H1 (cell line): ENCODE measurements at regions not wholly inside any gene's neighbourhood (a gene's known extent, or its start where the extent isn't known, plus 50 kb on each side); places are given as distances from the start of the nearest gene placed in this dataset.

Source experiments
- CTCF ChIA-PET: fragments of 300-600 bp; sonication (Branson Sonifier 250); formaldehyde crosslinking; loops from one replicate; lab custom pipeline; 2021; ENCODE audit not compliant: partially characterized antibody; lab: Charles Lee
- POLR2A ChIA-PET: fragments of 300-600 bp; sonication (Branson Sonifier 250); formaldehyde crosslinking; loops from one replicate; lab custom pipeline; 2021; ENCODE audit warnings: inconsistent platforms; ENCODE audit not compliant: partially characterized antibody; lab: Charles Lee
- DNase-seq, 2 experiments: peaks; one replicate each; pipeline versions ENCODE4 v3.0.0 to v3.0.0-alpha.2; 2010 to 2022; ENCODE audit warnings: low spot score in 2 of 2, low read depth in 1 of 2, mixed read lengths in 1 of 2
- FAIRE-seq: peaks from 2 replicates; lab custom pipeline; 2011; peaks lifted over from hg19 to GRCh38; lab: Jason Lieb, UNC
- H2AFZ ChIP-seq: 2 replicates; pipeline ENCODE4 v1.8.1; 2012; ENCODE audit warnings: low read length, inconsistent platforms
- H2AK5ac ChIP-seq: 2 replicates; pipeline ENCODE4 v1.6.1; 2013; ENCODE audit warnings: low read depth, low read length
- H2BK120ac ChIP-seq: replicated peaks from 2 replicates; pipeline ENCODE3; 2013; ENCODE audit warnings: low read depth, low read length, inconsistent platforms
- H2BK12ac ChIP-seq: 2 replicates; pipeline ENCODE4 v1.6.1; 2013; ENCODE audit warnings: low read depth, low read length
- H2BK15ac ChIP-seq: 2 replicates; pipeline ENCODE4 v1.6.1; 2013; ENCODE audit warnings: low read length
- H2BK20ac ChIP-seq: 2 replicates; pipeline ENCODE4 v1.6.1; 2013; ENCODE audit warnings: low read length
- H2BK5ac ChIP-seq: 2 replicates; pipeline ENCODE4 v1.6.1; 2013; ENCODE audit warnings: low read depth, low read length
- H3K14ac ChIP-seq: 2 replicates; pipeline ENCODE4 v1.6.1; 2013; ENCODE audit warnings: inconsistent platforms; ENCODE audit not compliant: insufficient read length
- H3K18ac ChIP-seq: 2 replicates; pipeline ENCODE4 v1.6.1; 2013; ENCODE audit warnings: low read length; ENCODE audit errors: extremely low read depth
- H3K23ac ChIP-seq: 2 replicates; pipeline ENCODE4 v1.6.1; 2013; ENCODE audit warnings: inconsistent platforms; ENCODE audit not compliant: insufficient read length
- H3K23me2 ChIP-seq: 2 replicates; pipeline ENCODE4 v1.6.1; 2013; ENCODE audit warnings: low read depth, low read length
- H3K27ac ChIP-seq: 2 replicates; pipeline ENCODE4 v1.6.1; 2011; ENCODE audit warnings: low read depth, low read length, inconsistent platforms
- H3K27me3 ChIP-seq, 4 experiments: replicated peaks in 1 of 4; 1 replicate in 1 of 4; 2 replicates in 3 of 4; pipeline versions ENCODE4 v1.6.1 to v1.8.1; 2011 to 2013; ENCODE audit warnings: low read length in 3 of 4, mild to moderate bottlenecking in 3 of 4, inconsistent platforms in 2 of 4, mixed read lengths in 2 of 4, moderate library complexity in 1 of 4; ENCODE audit not compliant: control insufficient read depth in 3 of 4, insufficient read depth in 3 of 4; ENCODE audit errors: extremely low read depth in 1 of 4
- H3K36me3 ChIP-seq, 4 experiments: 2 replicates each; pipeline versions ENCODE4 v1.6.1 to v1.8.1; 2011 to 2013; ENCODE audit warnings: mild to moderate bottlenecking in 4 of 4, low read length in 3 of 4, moderate library complexity in 2 of 4, control low read depth in 1 of 4, inconsistent platforms in 1 of 4; ENCODE audit not compliant: insufficient read depth in 4 of 4, control insufficient read depth in 2 of 4
- H3K4ac ChIP-seq: replicated peaks from 2 replicates; pipeline ENCODE3; 2013; ENCODE audit warnings: low read length, low read depth, mixed read lengths, inconsistent platforms; ENCODE audit not compliant: insufficient read length
- H3K4me1 ChIP-seq, 4 experiments: replicated peaks in 1 of 4; 1 replicate in 1 of 4; 2 replicates in 3 of 4; pipeline versions ENCODE4 v1.6.1 to v1.8.1; 2011 to 2013; ENCODE audit warnings: low read length in 3 of 4, inconsistent platforms in 2 of 4, mixed read lengths in 1 of 4; ENCODE audit not compliant: insufficient read depth in 4 of 4, control insufficient read depth in 3 of 4
- H3K4me2 ChIP-seq, 2 experiments: 2 replicates each; pipeline versions ENCODE4 v1.6.1 to v1.8.1; 2011 to 2013; ENCODE audit warnings: low read depth in 2 of 2, low read length in 2 of 2, control low read depth in 1 of 2, inconsistent platforms in 1 of 2, mild to moderate bottlenecking in 1 of 2; ENCODE audit not compliant: insufficient read depth in 1 of 2
- H3K4me3 ChIP-seq, 4 experiments: fragments of 200-600, 300-600 bp in 1 of 4; sonication (generic), shearing (Covaris generic), sonication (Bioruptor Twin) in 1 of 4; 2 replicates each; pipeline versions ENCODE4 v1.5.1 to v1.8.1; 2011 to 2016; ENCODE audit warnings: low read length in 4 of 4, low read depth in 3 of 4, control low read depth in 2 of 4, inconsistent platforms in 2 of 4, mild to moderate bottlenecking in 2 of 4, mixed read lengths in 1 of 4, moderate library complexity in 1 of 4; ENCODE audit not compliant: insufficient read depth in 2 of 4; ENCODE audit errors: extremely low read depth in 1 of 4
- H3K56ac ChIP-seq: replicated peaks from 2 replicates; pipeline ENCODE3; 2013; ENCODE audit warnings: low read depth, mild to moderate bottlenecking, mixed read lengths, low read length, inconsistent platforms; ENCODE audit not compliant: insufficient read length
- H3K79me1 ChIP-seq: 2 replicates; pipeline ENCODE4 v1.6.1; 2013; ENCODE audit warnings: low read depth, low read length, control low read depth
- H3K79me2 ChIP-seq, 2 experiments: 2 replicates each; pipeline versions ENCODE4 v1.6.1 to v1.8.1; 2012 to 2013; ENCODE audit warnings: low read length in 2 of 2, mild to moderate bottlenecking in 2 of 2, inconsistent platforms in 1 of 2; ENCODE audit not compliant: insufficient read depth in 2 of 2, control insufficient read depth in 1 of 2
- H3K9ac ChIP-seq, 4 experiments: replicated peaks in 1 of 4; 1 replicate in 1 of 4; 2 replicates in 3 of 4; pipeline versions ENCODE4 v1.6.1 to v1.8.1; 2011 to 2013; ENCODE audit warnings: low read depth in 3 of 4, low read length in 3 of 4, control low read depth in 2 of 4, mild to moderate bottlenecking in 2 of 4, moderate library complexity in 2 of 4, inconsistent platforms in 1 of 4; ENCODE audit errors: extremely low read depth in 1 of 4
- H3K9me3 ChIP-seq, 2 experiments: 2 replicates each; pipeline versions ENCODE4 v1.6.1 to v1.8.1; 2012 to 2013; ENCODE audit warnings: mild to moderate bottlenecking in 2 of 2, moderate library complexity in 2 of 2, control low read depth in 1 of 2, inconsistent platforms in 1 of 2, low read depth in 1 of 2, low read length in 1 of 2, mixed read lengths in 1 of 2; ENCODE audit not compliant: insufficient read depth in 2 of 2
- H4K20me1 ChIP-seq, 2 experiments: replicated peaks in 1 of 2; 2 replicates each; pipeline versions ENCODE3 to v1.8.1; 2011 to 2013; ENCODE audit warnings: inconsistent platforms in 2 of 2, low read length in 2 of 2, mild to moderate bottlenecking in 1 of 2; ENCODE audit not compliant: insufficient read depth in 2 of 2, control insufficient read depth in 1 of 2
- H4K5ac ChIP-seq: 2 replicates; pipeline ENCODE4 v1.6.1; 2013; ENCODE audit warnings: low read length, low read depth, mixed read lengths, inconsistent platforms; ENCODE audit not compliant: insufficient read length
- H4K8ac ChIP-seq: 2 replicates; pipeline ENCODE4 v1.8.0; 2013; ENCODE audit warnings: mild to moderate bottlenecking, moderate library complexity, low read length, inconsistent platforms; ENCODE audit not compliant: insufficient read depth; ENCODE audit errors: extremely low read depth
- H4K91ac ChIP-seq: replicated peaks from 2 replicates; pipeline ENCODE3; 2013; ENCODE audit warnings: low read length, mixed read lengths, inconsistent platforms; ENCODE audit not compliant: insufficient read length
- JUND ChIP-seq: IDR thresholded peaks from 2 replicates; pipeline ENCODE4 v1.6.1; 2011; ENCODE audit warnings: mild to moderate bottlenecking, improper control_type of control experiment, low read length
- RFX5 ChIP-seq: IDR thresholded peaks from 2 replicates; pipeline ENCODE4 v1.6.1; 2011; ENCODE audit warnings: low read depth, low read length, improper control_type of control experiment, borderline replicate concordance
- WGBS, 2 experiments: shearing (Covaris generic) in 1 of 2; methylation state at CpG; one replicate each; pipeline versions ENCODE4 v1.1.6 to v1.1.7; 2013 to 2015; ENCODE audit warnings: low lambda C conversion rate in 2 of 2, mixed read lengths in 2 of 2, inconsistent platforms in 1 of 2, low coverage in 1 of 2, missing lambda C conversion rate in 1 of 2; ENCODE audit not compliant: insufficient replicate concordance in 2 of 2, insufficient coverage in 1 of 2, insufficient read length in 1 of 2; ENCODE audit errors: extremely low coverage in 1 of 2, missing lambda C conversion rate in 1 of 2; 5-methylcytosine and 5-hydroxymethylcytosine counted together

DNA sequence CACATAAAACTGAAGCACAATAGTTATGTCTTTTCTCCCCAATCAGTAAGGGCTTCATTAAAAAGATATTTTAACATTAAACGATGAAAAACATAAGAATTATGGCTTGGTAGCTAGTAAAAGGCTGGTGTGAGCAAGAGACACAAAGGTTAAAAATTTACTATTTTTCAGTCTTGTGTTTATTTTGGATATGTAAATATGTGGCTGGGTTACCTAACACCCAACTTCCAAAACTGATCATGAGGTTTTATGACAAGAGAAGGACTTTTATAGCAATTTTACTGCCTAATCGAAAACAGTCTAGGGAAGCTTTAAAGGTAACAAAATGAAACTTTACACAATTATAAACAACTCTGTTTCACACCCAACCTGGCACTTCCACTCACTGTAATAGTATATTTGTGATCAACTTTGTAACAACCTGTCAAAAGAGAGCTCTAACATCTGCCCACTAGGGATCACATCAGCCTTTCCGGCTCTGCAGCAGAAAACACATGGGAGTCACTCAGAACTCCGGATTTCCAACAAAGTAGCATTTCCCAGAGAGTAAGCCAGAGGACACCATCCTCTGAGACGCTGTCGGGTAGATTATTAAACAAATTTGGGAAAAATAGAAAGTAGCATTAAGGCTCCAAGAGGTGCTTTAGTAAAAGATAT lies 123.4 kb upstream of the C2CD4B start:
- Histone ChIP-seq H3K9ac (no peak overlapping the region), H3K18ac (no peak overlapping the region), H3K4ac (no peak overlapping the region), H3K36me3 (no peaks in the 10 kb centered on the region), H3K4me3 (no peak overlapping the region), H4K8ac (no peak overlapping the region), H3K23ac (no peak overlapping the region), H3K56ac (no peak overlapping the region), H3K23me2 (no peaks in the 10 kb centered on the region), H3K27ac (no peak overlapping the region), H2BK20ac (no peak overlapping the region), H3K79me2 (no peaks in the 10 kb centered on the region), H3K4me2 (no peak overlapping the region), H3K9me3 (no peaks in the 10 kb centered on the region), H3K79me1 (no peaks in the 10 kb centered on the region), H2BK12ac (no peak overlapping the region), H2BK5ac (no peak overlapping the region), H2BK120ac (no peak overlapping the region), H2AK5ac (no peak overlapping the region), H3K27me3 (no peaks in the 10 kb centered on the region), H4K91ac (no peak overlapping the region), H3K4me1 (peaks cover 0 to 3% (median under 1%) of the 10 kb centered on the region in 4 experiments; a peak in 1 of 7 replicates), H2BK15ac (no peak overlapping the region), H4K20me1 (no peaks in the 10 kb centered on the region), H3K14ac (no peak overlapping the region), H4K5ac (no peak overlapping the region), H2AFZ (no peak overlapping the region)
- TF ChIP-seq JUND (no peak), RFX5 (no peak)
- FAIRE-seq (no peak), DNase-seq (no peak)
- 83% methylated on average over 6 of the region's 6 CpGs; no CpG with 5 or more reads in 1 of the 2 experiments for WGBS, 2 experiments
- ChIA-PET POLR2A (no interaction called here), CTCF (interaction anchor here (1.0 to 2.3 kb wide), 5 partner anchors 20 to 453 kb away, joined by 3 to 7 read pairs (median 4); no protein-coding TSS in a partner anchor)
